HG02678 (cell line): ENCODE measurements at regions not wholly inside any gene's neighbourhood (a gene's known extent, or its start where the extent isn't known, plus 50 kb on each side); places are given as distances from the start of the nearest gene placed in this dataset.

Source experiments
- ATAC-seq: cut with Tn5 transposase; IDR thresholded peaks from one replicate; pipeline ENCODE4 v1.9.1; 2021; ENCODE audit warnings: mild to moderate bottlenecking, moderate library complexity; ENCODE audit not compliant: unreplicated experiment

DNA sequence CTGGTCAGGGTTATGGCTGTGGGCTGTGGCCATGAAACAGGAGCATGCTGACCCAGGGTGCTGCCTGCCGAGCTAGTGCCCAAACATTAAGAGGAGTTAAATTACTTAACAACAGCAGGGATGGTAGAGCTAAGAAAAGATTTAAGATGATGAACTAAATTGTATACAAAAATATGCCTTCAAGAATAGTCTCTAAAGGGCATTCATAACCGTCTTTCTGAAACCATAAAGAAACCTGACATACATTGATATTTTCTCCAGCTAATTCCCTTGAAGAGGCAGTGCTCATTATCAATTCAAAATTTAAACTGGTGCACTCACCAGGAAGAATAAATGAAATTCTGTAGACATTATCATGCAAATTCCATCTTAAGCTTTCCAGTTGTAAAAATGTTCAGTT is 265.8 kb upstream of the TAC1 start:
- no peak for ATAC-seq

DNA sequence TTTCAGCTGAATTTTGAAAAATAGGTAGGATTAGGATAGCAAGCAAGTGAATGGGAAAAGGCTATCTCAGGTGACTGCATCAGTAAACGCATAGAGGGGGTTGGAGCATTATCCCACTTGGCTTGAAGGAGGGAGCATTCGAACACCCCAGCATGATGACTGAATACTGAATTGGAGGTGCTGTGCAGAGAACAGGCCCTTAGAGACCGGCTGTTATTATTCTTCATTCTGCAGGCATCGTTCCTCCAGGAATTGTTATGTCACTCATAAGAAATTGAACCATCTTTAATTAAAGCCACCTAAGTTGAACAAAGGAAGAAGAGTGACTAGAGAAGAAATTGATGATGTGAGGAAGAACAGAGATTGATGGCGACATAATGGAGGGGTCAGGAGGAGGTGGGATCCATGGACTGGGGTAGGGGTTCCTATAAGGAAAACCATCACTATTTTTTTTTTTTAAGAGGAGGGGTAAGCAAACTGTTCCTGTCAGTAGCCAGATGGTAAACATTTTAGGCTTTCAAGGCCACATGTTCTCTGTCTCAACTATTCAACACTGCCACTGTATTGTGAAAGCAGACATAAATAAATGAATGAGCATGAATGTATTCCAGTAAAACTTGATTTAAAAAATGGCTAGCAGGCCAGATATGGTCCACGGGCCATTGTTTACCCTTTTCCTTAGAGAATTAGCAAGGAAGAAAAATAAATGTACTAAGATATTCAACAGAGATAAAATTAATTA is 264.7 kb upstream of the TAC1 start:
- no peak for ATAC-seq

DNA sequence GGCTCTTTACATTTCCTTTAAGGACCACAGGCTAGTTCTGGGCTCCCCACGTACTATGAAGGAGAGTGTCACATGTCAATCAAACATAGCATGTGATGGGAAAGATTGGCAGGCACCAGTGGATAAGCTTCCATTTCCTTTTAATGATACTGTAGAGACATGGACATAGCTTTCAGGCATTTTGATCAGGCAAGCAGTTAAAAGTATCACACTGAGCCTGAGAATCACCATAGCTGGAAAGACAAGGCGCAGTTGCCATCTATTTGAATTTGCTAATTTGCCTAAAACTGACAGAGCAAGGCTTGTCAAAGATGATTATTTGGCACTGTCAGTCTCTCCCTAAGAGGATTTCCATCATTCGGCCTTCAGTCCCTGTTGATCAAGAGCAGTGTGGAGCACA is 263.4 kb upstream of the TAC1 start:
- no peak for ATAC-seq

DNA sequence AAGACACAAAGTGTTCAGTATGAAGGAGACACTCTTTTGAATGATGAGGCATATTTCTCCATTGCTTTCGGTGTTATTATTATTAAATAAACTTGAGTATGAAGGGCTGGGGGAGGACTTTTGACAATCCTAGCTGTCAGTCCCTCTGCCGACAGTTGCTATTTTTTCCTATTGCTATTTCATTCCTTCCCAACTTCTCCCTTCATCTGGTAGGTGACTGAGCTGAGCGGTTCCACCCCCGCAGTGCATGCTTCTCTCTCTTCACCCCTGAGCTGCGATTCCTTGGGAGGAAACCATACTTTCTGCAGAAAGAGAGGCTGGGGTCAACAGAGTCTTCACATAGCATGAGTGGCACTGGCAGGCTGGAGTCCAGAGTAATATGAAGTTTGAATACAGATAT is 261.2 kb upstream of the TAC1 start:
- ATAC-seq = no peak

DNA sequence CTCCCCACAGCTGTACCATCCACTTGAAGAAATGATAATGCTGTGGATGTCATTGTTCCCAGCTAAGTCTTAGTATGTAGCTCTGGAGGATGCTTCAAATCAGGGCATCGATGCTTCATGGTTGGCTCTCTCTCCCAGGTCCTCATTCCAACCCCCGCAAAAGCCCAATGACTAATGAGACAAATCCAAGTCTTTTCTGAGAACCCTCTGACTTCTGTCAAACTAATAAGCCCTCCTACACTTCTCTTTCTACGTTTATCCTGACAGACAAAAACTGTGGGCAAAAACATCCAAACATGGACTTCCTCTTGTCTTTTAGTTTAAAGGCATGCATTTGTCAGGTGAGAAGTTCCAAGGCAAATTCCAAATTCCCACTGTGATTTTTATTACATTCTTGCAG is 260.4 kb upstream of the TAC1 start:
- ATAC-seq = no peak

DNA sequence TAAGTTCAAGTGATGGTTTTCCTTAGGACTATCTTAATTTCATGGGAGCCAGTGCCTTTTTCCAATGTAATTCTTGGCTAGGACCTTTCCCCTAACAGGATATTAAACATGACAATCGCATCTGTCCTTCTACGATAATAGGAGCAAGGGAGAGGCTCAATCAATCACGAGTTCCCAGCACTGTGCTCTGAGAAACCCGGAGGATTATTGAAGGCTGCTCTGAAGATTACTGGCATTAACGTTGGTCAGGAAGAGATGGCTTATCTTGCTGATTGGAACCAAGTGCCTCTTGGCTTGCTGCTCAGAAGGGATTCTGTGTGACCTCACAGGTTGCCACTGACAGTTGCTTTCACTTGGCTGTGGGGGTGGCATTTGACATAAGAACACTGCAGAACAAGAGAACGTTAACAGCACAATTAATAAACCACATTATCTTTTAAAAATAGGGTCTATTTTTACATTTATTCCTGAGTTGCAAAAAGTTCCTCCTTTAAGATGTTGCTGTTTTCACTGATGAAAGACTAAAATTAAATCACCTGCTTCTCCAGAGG is 252.1 kb upstream of the TAC1 start:
- ATAC-seq = no peak

DNA sequence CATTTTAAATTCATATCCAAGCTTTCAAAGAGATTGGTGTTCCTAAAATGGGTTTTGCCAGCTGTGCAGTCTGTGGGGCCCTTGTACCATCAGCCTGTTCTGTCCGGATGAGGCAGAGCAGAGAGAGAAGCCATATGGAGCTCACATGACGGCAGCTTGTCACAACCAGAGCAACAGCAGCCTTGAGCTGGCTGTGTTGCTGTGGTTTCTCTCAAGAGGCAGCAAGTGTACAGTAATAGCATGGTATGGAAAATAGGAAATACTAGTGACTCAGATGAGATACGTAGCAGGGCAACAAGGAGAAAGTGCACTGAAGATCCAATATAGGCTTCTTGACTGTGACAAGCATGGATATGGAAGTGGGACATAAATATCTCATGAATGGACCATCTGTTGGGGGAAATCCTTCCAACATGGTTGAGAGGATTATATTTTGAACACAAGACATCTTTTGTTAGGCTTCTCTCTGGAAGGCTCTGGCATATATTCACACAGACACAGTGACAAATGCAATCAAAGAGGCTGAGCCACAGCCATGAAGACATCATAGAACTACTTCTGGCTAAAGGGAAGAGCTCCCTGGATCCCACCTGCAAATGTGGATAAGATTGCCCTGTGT is 251.0 kb upstream of the TAC1 start:
- no peak for ATAC-seq

DNA sequence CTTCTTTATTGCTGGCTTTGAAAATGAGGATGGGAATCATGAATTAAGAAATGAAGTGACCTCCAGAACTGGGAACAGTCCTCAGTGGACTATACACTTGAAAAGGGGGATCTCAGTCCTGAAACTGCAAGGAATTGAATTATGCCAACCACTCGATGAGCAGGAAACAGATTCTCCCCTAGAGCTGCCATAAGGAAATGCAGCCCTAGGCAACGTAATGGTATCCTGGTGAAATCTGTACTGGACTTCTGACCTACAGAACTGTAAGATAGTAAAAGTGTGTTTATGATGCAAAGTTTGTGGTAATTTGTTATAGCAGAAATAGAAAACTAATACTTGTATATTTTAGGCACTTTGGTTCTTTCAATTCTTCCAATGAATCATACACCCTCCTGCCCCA is 236.4 kb upstream of the TAC1 start:
- ATAC-seq = no peak

DNA sequence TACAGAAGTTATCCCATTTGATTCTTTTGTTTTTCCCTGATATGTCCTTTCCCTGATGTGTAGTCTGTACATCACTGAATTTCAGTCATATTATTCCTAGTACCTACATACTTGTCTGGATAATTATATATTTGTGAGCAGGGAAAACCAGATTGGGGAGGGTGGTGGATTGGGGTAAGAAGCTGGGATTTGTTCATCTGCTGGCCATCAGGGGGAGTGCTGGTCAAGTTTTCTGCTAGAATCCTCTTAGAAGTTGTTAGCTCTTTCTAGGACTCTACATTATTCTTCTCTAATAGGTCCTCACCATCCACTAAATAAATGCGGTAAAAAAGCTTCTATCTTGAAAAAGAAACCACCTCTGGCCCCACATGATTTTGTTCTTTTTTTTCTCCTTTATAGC is 232.7 kb upstream of the TAC1 start:
- peak; percentile 63 for ATAC-seq

DNA sequence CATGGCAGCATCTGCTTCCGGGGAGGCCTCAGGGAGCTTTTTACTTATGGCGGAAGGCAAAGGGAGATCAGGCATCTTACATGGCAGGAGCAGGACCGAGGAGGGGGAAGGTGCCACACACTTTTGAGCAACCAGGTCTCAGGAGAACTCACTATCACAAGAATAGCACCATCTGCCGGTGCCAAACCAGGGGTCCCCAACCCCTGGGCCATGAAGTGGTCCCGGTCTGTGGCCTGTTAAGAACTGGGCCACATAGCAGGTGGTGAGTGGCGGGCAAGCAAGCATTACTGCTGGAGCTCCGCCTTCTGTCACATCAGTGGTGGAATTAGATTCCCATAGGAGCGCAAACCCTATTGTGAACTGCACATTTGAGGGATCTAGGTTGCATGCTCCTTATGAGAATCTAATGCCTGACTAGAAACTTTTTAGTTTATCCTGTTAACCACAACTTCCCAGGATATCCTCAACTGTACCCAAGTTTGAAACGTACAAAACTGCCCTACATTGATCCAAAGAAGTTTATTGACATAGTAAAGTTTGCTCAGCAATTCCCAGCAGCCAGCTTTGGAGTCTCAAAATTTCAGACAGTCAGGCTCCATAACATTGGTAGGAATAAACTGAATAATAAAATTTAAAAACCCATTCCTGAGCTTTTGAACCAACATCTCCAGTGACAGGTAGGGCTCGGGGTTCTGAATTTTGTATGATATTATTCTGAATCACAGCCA is 228.4 kb upstream of the TAC1 start:
- no peak for ATAC-seq

DNA sequence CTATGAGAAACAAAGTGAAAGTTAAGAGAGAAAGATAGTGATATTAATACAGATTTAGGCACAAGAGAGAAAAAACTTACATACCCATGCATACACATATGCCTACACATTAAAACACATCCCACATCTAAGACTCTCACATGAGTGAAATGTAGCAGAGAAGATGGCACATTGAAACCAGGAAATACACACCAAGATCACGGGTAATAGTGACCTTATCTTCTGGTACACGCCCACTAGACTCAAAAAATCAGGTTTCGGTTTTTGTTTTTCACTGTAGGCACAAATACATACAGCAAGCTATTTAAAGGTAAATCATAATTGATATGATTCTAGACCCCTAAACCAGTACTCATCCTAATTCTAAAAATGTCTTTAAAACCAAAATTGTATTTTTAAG is 225.2 kb upstream of the TAC1 start:
- ATAC-seq = no peak

DNA sequence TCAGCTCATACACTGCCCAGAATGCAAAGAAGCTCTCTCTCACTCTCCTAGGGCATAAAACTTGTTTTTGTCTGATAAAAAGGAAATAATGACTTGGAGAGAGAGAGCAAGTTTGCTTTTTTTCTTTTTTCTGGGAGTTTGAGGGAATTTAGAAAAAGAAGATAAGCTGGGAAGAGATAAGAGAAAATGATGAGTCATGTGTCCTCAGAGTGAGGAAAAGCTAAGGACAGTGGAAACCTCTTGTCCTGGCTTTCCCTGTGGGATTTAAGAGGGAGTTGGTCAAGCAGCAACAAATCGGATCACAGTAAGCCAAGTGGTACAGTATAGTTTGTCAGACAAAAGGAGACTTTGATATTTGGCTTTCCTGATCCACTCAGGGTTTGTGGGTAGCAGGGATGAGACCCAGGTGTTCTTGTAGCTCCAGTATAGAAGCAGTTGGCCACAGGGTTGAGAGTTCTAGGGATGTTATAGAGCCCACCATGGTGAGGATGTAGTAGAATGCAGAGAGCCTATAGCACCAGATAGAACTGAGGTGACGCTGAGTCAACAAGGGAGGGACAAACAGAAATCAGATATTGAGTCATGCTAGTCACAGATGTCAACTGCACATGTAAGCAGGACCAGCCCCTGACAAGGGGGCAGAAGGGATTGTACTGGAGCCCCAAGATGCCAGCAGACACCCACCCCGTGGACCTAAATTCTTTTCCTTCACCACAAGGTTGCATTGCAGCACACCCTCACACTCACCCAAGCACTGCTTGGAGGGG is 219.3 kb upstream of the TAC1 start:
- no peak for ATAC-seq

DNA sequence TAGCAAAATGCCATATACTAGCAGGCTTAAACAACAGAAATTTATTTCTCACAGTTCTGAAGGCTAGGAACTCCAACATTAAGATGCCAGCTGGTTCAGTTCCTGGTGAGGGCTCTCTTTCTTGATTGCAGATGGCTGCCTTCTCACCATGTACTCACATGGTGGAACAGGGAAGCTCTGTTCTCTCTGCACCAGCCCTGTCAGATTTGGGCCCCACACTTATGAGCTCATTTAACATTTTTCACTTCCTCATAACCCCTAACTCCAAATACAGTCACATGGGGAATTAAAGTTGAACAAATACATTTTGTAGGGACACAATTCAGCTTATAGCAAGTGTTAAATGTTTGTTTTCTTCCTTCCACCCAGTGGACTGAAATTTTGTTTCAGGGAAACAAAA is 218.6 kb upstream of the TAC1 start:
- ATAC-seq = no peak

DNA sequence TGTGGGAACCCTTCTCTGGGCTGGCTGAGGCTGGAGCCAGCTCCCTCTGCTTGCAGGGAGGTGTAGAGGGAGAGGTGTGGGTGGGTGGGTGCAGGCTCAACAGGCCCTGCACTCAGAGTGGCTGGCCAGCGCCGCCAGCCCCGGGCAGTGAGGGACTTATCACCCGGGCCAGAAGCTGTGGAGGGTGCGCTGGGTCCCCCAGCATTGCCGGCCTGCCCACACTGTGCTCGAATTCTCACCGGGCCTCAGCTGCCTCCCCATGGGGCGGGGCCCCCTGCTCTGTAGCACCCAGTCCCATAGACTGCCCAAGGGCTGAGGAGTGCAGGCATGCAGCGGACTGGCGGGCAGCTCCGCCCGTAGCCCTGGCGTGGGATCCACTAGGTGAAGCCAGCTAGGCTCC is 190.7 kb upstream of the TAC1 start:
- ATAC-seq = no peak

DNA sequence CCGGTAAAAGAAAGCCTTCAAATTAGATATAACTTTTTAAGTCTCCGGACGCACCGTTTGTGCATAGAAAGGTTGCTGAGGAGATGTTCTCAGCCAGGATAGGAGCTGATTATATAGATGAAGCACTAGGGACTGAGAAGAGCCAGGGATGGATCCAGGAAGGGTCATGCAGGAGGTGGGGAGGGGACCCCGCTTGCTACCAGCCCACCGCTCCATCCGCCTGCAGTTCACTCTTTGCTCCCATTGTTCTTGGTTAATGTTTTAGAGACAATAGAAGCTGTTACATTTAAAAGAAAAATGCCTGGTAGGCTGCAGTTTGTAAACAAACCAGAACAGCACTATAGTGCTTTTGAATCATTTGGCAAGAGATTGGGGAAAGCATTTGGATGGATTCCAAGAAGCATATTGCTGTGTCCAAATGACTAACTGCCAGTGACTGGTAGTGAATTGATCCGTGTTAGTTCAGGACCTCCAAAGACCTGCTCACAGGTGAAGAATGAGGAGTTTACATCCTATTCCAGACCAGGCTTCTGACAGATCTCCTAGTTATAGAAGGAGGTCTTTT is 175.9 kb upstream of the TAC1 start:
- no peak for ATAC-seq

DNA sequence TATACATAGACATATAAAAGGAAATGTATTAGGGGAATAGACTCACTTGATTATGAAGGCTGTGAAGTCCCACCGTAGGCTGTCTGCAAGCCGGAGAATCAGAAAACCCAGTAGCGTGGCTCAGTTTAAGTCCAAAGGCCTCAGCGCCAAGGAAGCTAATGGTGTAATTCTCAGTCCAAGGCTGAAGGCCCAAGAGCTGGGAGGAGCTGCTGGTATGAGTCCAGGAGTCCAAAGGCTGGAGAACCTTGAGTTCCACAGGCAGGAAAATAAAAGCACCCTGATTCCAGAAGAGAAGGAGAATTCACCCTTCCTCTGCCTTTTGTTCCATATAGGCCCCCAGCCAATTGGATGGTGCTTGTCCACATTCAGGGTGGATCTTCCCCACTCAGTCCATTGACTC is 166.2 kb upstream of the TAC1 start:
- no peak for ATAC-seq

DNA sequence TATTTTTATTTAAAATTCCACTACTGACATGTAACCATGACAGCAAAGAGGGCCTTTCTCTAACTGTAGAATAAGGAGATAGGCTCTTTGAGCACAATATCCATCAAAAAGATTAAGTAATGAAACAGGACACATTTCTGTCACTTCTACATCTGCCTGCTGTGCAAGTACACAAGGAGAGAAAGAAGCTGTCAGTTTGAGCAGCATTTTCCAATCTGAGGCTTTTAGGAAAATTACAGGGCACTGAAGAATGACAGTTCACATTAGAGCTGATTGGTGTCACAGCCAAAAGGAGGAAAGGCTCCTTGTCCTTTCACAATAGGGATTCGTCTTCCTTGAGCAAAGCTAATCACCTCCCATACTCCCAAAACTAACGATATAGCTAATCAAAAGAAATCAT is 158.8 kb upstream of the TAC1 start:
- ATAC-seq = no peak

DNA sequence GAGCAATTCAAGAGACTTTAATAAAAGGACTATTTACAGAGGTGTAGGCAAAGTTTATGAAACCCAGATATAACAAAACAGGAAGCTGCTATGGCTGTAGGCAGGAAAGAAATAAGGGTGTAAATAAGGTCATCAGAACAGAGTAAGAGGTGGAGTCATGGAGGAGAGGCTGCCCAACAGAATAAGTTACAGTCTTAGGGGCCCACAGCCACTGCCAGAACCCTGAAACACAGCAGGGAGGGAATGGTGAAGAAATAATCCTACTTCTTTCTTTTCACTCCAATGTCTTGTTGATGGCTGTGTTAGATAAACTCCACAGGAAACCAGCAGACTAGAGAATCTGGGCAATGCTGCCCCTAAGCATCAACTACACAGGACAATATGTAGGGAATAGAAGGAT is 155.8 kb upstream of the TAC1 start:
- ATAC-seq = no peak

DNA sequence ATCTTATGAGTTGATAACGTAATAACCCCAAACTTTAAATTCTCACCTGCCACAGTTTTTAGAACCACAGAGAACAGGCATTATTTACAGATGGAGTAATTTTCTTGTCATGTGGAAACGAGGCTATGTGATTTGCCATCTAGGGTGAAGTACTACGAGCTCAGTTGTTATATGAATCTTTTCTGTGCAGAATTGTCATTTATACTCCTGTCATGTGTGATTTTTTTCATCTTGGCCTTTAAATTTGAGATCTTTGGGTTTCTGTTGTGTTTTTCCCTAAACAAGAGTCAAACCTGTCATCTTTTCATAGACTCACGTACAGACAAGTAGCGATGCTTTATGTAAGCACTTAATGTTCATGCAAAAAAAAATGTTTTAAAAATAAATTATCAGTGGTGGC is 153.7 kb upstream of the TAC1 start:
- no peak for ATAC-seq

DNA sequence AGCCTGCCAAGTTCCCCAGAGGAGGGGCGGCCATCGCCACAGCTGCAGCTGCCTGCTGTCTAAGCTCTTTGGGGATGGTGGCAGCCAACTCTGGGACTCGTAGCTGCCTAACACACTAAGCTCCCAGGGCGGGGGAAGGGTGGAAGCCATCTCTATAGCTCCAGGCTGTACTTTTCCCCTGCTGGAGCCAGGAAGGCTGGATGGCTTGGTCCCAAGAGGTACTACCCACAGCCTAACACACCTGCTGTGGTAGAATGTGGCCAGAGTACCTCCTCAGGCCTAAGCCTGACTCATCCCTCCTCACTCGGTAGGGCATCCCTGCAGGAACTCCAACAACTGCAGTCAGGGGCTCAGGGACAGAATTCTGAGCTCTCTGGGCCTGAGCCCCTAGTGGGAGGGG is 151.7 kb upstream of the TAC1 start:
- no peak for ATAC-seq

DNA sequence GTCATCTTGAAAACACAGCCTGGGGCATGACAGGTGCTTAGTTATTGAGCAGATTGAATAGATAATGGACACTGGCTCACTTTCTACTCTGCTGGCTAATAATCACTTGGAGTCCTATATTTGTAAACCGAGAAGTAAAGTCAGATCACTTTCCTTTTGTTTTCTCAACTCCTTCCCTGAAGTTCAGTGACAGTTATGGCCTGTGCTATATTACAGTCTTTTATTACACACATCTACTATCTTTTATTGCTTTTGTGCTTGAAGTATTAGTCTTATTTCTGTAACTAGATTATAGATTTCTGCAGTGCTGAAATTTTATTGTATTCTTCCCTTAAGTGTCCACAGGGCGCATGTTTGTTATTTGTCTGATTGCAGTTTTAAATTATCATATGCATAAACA is 136.4 kb upstream of the TAC1 start:
- ATAC-seq = no peak
